ENCODE measurements at regions not wholly inside any gene's neighbourhood (a gene's known extent, or its start where the extent isn't known, plus 50 kb on each side); places are given as distances from the start of the nearest gene placed in this dataset.
"Not testable (repeated sequence)": the region's sequence is repeated elsewhere in the genome, so short reads cannot be mapped to it uniquely, and the experiment has no call there.

DNA sequence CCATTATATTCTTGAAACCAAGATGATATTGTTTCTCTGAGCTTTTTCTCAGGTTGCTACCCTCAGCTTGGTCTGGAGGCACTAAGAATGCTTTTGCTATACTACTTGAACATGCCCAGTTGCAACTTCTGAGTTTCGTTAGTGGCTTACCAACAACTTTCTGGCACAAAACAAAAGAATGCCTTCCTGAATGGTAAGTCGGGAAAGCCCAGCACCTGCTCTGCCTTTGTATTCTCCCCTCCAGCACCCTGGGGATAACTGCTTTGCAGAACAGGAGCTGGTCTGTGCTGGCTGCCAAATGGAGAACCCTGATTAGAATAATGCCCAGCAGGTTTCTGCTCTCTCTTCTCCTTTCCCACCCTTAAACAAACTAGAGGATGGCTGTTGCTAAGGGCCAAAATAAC, 149.3 kb downstream of the TGFB2 start:
- DNase-seq, result no peak

DNA sequence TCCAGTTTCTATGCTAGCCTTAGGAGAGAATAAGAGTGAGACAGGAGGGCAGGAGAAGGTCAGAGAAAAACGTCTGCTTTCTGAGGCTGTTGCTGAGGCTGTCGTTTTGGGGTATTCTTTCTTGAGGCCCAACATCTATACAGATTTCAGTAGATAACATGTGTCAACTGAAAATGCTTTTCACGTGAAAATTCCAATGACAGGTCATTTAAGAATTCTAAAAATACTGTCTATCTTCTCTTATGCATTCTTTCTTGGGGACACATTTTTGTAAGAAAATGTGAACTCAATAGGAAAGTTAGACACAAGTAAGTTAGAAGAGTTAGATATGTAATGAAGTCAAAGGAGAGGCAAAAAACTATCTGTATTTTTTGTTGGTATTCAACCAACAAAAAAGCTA, 150.8 kb downstream of the TGFB2 start:
- no peak for DNase-seq

DNA sequence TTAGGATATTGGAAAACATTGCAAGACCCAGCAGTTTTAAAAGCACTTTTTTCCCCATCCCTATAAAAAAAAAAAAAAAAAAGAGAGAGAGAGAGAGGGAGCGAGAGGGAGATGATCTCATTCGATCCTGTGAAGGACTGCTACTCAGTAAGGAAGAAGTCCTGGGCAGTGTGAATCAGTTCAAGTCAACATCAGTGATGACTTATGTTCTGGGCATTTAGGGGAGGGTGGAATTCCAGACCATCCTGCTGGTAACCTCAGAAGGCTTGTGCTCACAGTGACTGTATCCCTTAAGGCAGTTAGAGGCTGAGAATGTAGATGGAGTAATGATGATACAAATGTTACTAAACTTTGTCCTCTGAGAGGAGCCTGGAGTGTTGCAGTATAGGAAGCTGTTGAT, 151.4 kb downstream of the TGFB2 start:
- no peak for DNase-seq

DNA sequence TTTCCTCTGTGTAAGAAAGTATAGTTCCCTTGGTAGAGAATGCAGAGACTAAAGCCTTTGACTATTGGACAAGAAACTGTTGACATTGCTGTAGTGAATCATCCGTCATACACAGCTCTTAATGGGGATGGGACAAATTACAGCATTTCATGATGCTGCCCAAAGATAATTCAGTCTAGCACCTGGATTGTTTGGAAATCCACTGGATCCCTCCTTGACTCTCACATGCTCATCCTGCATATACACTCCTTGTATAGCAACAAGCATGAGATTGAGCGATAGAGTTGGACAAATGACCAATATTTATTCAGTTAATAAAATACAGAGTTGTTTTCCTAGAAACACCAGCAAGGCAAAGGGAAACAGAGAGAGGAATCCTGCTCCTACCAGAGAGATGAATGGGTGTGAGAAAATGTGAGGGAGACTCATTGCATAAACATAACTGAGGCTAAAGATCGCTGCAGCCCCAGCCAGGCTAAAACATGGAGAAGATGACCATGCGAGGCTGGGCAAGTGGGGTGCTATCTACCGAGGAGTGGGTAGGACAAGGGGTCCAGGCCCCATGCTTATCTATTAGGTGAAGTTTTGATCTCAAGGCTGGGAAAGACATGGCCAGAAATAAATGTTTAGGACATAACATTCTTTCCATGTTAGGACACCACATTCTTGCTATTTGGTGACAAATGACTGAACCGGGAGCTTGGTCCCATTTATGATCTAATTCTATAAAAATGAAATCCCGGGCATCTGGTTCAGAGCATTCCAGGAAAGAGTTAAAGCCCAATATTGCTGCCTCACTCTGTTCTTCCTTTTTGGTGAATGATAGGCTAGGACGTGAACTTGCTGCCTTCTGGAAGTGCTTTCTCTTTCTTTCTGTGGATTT, 153.2 kb downstream of the TGFB2 start:
- DNase-seq, result no peak

DNA sequence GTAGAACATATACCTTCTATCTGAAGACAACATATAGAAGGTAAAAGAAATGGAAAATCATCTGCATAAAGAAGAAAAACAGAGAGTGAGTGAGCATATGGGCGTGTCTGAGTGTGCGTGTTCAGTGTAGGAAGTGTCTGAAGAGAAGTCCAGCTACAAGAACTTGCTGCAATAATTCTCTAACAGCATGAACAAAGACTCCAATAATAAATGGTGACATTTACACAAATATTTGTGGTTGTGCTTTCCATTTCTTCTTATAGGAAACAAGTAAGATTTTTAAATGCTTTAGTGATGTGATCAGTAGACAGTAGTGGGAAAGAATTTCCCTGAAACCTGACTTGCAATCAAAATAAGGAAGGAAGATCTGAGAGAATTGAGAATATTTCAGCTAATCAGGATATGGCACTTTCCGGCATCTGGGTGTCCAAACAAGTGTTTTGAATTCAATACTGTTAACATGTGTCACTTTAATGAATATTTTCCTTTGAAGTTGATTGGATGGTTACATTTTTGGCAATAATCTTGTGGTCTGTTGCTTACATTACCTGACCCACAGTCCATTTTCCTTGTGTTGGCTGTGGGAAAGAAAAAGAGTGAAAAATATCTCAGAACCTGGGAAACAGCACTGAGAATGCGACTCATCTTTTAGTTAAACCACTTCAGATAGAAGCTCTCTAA, 154.0 kb downstream of the TGFB2 start:
- no peak for DNase-seq

DNA sequence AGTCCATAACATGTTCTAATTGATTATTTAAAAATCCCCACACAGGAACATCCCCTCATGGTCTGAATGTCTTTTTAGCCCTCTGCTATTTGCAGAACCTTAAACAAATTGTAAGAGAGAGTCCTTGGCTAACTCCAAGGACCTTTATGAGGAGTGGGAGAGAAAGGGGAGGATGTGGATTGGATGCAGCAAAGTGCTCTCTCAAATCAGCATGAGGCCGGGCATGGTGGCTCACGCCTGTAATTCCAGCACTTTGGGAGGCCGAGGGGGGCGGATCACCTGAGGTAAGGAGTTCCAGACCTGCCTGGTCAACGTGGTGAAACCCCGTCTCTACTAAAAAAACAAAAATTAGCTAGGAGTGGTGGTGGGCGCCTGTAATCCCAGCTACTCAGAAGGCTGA, 154.8 kb downstream of the TGFB2 start:
- DNase-seq, result no peak

DNA sequence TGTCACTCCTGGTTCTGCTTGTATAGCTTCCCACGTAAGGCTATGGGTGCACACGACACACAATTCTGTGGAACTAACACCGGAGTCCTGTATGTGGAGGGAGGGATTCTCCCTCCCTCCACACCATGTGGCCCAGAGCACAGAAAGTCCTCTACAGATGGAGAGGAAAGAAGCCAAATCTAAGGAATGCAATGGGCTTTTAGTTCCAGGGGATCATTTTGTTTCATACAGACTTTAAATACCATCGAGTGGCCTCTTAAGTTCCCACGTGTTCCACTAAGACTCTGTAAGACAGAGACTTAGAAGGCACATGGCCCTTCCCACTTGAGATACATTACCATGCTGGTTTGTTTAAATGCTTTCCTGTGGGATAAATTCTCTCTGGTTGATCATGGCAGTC, 156.0 kb downstream of the TGFB2 start:
- no peak for DNase-seq

DNA sequence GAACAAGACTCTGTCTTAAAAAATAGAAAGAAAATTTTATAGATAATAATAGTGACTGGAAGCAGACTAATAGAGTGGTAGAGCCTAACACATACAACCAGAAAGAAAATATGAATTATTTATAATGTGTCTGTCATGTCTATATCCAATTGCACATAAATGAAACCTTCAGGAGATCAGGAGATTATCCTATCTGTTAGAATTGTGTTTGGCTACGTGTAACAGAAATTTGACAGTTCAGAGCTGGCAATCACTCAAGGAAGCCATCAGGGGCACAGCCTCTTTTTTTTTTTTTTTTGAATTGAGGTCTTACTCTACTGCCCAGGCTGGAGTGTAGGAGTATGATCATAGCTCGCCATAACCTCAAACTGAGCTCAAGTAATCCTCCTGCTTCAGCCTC, 157.2 kb downstream of the TGFB2 start:
- no peak for DNase-seq

DNA sequence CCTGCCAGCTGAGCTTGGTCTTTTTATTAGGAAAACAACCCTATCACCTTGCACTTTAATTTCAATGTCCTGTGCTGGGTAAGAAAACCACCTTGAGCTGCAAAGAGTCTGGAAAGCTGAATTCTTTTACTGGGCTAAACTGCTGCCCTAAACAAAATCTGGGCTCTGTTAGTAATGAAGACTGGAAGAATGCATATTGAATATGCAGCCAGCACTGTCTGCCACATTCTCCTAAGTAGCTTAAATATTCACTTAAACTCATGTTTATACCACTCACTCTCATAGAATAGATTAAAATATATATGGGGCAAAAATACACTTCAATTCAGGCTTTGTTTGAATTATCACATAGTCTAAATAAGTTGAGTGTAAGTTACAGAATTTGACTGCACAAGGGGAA, 158.0 kb downstream of the TGFB2 start:
- no peak for DNase-seq

DNA sequence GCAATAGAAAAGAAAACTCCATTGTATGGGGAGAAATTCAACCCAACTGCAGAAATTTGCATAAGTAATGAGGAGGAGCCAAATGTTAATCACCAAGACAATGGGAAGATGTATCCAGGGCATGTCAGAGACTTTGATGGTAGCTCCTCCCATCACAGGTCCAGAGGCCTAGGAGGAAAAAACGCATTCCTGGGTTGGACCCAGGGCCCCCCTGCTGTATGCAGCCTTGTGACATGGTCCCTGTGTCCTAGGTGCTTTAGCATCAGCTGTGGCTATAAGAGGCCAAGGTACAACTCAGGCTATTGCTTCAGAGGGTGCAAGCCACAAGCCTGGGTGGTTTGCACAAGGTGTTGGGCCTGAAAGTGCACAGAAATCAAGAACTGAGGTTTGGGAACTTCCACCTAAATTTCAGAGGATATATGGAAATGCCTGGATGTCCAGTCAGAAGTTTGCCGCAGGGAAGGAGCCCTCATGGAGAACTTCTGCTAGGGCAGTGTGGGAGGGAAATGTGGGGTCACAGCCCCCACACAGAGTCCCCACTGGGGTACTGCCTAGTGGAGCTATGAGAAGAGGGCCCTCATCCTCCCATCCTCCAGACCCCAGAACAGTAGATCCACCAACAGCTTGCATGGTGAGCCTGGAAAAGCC, 162.3 kb downstream of the TGFB2 start:
- no peak for DNase-seq

DNA sequence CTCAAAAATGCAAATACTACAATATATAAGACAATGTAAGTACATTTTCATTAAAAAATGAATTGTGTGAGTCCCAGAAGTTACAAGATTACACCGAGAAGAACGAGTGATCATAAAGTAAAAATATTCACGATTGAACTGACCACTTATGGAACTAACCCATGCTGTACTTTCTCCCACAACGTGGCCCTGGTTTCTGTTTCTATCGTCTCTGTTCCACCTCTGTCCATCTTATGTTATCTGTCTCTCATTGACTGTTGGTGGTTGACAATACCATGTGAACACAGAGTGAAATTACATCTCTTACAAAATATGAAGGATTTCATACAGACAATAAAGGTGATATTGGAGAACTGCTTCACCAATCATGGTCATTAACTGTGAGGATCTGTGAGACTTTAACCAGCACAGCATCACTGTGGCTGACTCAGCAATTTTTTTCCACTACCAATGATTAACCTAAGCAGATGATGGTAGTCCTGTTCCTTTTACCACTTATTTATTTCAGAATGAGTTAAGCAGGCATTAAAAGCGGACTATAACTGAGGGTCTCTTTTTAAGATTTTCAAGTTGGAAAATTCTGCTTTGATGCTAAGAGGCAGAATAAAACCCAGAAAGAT, 165.1 kb downstream of the TGFB2 start:
- no peak for DNase-seq

DNA sequence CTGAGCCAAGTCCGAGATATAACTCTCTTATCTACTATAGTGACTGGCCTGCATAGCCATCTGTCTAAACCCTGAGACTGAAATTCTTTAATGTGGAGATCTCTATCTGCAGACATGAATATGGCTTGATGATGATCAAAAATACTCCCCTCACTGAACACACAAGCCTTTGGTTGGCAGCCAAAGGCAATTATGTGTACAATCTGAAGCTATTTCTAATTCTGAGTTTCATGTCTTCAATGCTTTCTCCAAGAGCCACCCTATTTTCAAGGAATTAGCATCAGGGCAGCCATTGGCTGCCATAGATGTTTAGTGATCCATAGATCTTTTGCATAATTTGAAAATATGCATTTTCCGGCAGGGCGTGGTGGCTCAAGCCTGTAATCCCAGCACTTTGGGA, 168.2 kb downstream of the TGFB2 start:
- no peak for DNase-seq

DNA sequence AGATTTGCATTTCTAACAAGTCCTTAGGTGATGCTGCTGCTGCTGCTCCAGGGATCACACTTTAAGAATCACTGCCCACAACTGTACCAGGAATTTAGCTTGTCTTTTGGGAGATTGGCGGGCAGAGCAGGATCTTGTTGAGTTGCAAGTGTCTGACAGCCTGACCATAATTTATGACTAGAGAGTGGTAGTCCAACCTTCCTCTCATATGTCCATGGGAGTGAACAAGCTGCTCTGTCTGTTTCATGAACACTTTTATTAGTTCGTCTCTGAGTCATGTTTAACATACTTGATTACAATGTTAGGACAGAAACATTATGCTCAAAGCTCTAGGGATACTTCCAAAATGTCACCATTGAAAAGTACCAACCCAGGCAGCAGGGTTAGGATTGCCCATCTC, 169.6 kb downstream of the TGFB2 start:
- no peak for DNase-seq

DNA sequence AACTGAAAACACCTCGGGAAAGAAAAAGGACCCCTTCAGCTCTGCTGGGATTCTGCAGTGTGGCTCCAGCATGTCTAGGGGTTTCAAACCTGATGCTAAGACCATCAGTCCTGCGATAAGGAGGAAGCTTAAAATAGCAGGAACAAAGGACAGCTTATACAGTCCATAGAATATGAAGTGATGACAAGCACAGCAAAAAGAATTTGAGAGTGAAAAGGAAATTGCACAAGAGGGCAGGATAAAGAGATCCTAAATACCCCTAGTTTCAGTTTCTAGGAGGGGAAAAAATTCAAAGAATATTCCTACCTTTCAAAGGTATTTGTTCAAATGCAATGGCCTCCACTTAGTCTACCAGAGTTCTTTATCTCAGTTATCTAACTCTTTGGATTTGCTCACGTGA, 171.4 kb downstream of the TGFB2 start:
- no peak for DNase-seq

DNA sequence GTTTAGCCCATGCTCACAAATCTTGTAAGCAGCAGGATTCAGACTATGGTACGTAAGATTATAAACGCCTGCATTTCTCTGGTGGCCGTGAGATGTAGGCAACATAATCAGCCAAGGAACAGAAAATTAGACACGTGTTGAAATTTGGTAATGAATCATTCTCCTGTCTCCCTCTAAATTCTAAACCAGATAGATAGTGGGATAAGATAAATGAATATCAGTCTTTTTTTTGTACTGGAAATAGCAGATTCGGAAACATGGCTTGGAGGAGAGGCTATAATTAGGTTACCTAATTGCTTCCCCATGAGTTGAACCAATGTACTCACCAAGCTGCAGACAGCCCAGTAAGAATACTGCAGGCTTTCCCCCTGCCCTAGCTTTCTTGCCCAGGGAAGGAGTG, 172.3 kb downstream of the TGFB2 start:
- DNase-seq, result no peak

DNA sequence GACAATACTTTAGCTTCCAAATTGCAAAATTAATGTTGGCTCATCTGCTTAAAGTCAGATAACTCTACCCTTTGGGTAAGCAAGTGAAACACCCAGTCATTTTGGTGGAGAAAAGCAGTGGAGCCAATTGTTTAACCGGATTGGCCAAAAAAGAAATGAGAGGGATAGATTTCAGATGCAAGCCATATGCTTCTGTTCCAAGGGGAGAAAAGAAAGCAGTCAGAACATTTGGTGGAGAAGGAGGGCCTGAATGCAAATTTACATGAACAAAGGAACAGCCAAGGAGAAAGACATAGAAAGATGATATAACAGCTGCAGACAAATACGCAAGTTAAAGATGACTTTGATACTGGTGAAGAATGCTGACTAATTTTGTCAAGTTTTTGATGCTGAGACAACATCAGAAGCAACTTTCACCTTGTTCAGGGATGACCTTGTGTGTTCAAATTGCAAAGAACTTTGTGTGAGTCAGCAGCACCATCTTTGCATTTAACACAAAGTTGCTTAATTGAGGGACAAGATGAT, 173.1 kb downstream of the TGFB2 start:
- no peak for DNase-seq

DNA sequence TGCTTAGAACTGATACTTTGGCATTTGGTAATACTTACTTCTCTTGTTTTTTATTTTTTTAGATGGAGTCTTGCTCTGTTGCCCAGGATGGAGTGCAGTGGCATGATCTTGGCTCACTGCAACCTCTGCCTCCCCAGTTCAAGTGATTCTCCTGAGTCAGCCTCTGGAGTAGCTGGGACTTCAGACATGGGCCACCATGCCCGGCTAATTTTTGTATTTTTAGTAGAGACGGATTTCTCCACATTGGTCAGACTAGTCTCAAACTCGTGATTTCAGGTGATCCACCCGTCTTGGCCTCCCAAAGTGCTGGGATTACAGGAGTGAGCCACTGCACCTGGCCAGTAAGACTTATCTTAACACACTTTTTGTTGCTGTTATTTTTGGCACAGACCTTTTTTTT, 175.5 kb downstream of the TGFB2 start:
- DNase-seq, result not testable (repeated sequence)

DNA sequence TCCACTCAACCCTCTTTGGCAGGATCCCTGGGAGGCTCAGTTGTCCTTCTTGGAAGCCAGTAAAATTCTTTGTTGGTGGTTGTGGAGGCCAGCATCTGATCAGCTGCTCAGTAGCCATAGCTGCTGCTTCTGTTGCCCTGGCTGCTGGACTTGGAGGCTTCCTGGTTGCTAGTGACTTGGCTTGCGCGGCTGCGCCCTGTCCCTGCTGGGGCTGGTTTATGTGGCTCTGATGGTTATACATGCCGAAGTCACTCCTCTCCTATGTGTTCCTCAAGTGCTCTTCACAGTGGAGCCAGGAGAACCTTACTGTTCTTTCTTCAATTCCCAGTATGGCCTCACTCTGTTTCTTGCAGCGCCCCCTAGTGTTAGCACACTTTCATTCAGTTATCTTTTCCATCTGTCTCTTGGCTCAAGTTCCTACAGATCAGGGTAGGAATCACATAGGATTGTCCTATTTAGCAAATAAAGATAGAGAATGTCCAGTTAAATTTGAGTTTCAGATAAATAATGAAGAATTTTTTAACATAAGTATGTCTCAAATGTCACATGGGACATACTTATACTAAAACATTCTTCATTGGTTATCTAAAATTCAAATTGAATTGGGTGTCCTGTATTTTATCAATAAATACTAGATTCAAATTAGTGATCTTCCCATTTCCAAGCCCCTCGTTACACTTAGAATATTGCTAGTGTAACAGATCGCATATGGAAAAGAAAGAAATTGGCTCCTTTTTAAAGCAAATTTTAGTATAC, 176.5 kb downstream of the TGFB2 start:
- DNase-seq, result peak; percentile 42 to 54

DNA sequence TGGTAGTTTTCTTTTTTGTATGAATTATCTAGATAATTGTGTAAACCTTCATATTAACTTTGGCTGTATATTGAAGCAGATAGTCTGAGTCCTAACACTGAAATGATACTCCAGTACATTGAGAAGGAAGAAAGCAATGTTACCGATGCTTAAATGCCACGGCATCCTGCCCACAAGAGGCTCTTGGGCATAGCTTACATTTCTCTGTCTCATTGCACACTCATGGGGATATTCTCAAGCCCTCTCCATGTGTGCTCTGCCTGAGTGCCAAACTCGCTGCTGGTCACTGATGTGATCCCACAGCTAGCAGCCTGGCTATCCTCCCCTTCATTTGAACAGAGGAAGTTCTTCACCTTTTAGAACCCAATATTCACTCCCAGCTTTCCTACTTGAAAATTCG, 179.4 kb downstream of the TGFB2 start:
- no peak for DNase-seq

DNA sequence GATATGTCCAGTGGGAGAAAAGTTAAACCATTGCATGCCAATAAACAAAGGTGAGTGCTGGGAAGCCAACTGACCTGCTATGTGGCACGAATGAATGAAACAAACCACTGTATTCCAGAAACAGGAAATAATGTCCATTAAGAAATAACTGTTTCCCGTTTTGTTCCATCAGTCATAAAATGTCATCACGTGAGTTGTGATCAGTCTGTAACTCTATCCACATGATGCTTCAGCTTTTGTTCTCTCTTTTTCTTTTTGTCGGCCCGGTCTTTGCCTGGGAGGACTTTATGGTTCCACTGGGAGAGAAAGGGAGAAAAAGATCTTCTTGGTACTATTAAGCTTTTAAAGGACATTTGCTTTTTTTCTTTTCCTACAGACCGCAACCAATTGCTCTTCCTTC, 179.9 kb downstream of the TGFB2 start:
- DNase-seq, result no peak

DNA sequence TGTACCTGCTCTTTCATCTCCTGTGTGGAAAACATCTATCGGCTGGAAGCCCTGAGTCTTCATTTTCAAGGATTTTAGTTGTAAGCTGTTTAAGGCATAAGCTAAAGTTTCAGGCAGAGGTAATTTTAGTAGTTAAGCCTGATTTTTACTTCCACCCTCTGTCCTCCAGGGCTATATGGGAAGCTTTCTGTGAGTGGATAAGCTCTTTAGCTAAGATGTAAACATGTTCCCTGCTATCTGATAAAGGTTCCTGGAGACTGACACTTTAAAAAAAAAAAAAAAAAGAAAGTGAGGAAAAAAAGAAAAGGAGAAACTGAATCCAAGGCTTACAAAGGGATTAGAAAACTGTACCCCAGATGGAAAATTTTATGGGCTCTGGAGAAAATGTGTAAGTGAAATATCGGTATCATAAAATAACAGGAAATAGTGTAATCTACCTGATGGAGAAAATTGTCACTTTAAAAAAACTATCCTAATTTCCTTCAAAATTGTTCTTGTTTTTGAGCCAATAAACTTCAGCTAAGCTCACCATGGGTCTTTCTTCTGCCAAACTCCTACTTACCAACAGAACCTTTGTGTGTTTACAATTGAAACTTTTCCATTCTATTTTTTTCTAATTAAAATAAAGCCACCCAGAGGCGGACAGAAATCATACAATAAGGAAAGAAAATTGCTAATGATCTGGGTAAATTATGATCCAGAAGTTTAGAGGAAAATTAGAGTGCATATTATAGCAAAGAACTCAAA, 180.5 kb downstream of the TGFB2 start:
- DNase-seq, result no peak

DNA sequence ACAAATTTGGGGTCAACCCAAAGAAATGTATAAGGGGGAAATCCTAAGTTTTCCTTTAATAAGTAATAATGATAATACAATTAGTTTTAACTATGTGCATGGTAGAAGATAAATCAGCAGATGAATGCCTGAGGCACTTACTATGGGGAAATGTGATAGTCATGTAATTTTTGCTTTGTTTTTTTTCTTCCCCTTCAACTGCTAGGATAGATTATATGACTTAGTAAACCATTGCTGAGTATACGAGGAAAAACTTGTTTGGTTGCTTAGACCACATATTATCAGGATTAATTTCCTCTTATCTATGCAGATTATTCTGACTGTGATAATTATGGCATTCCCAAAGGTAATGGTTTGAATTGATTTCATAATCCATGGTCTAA, 181.1 kb downstream of the TGFB2 start:
- no peak for DNase-seq

Data from activated CD4-positive, alpha-beta T cell treated with anti-CD3 and anti-CD28 coated beads, Interleukin-2, amount 50 U/mL, for 48 hours (primary cell).